H1 (cell line): ENCODE measurements at regions not wholly inside any gene's neighbourhood (a gene's known extent, or its start where the extent isn't known, plus 50 kb on each side); places are given as distances from the start of the nearest gene placed in this dataset.

Experiments
- CTCF ChIA-PET: fragments of 300-600 bp; sonication (Branson Sonifier 250); formaldehyde crosslinking; loops from one replicate; lab custom pipeline; 2021; ENCODE audit not compliant: partially characterized antibody; lab: Charles Lee
- POLR2A ChIA-PET: fragments of 300-600 bp; sonication (Branson Sonifier 250); formaldehyde crosslinking; loops from one replicate; lab custom pipeline; 2021; ENCODE audit warnings: inconsistent platforms; ENCODE audit not compliant: partially characterized antibody; lab: Charles Lee
- DNase-seq, 2 experiments: peaks; one replicate each; pipeline versions ENCODE4 v3.0.0 to v3.0.0-alpha.2; 2010 to 2022; ENCODE audit warnings: low spot score in 2 of 2, low read depth in 1 of 2, mixed read lengths in 1 of 2
- FAIRE-seq: peaks from 2 replicates; lab custom pipeline; 2011; peaks lifted over from hg19 to GRCh38; lab: Jason Lieb, UNC
- H2AFZ ChIP-seq: 2 replicates; pipeline ENCODE4 v1.8.1; 2012; ENCODE audit warnings: low read length, inconsistent platforms
- H2AK5ac ChIP-seq: 2 replicates; pipeline ENCODE4 v1.6.1; 2013; ENCODE audit warnings: low read depth, low read length
- H2BK120ac ChIP-seq: replicated peaks from 2 replicates; pipeline ENCODE3; 2013; ENCODE audit warnings: low read depth, low read length, inconsistent platforms
- H2BK12ac ChIP-seq: 2 replicates; pipeline ENCODE4 v1.6.1; 2013; ENCODE audit warnings: low read depth, low read length
- H2BK15ac ChIP-seq: 2 replicates; pipeline ENCODE4 v1.6.1; 2013; ENCODE audit warnings: low read length
- H2BK20ac ChIP-seq: 2 replicates; pipeline ENCODE4 v1.6.1; 2013; ENCODE audit warnings: low read length
- H2BK5ac ChIP-seq: 2 replicates; pipeline ENCODE4 v1.6.1; 2013; ENCODE audit warnings: low read depth, low read length
- H3K14ac ChIP-seq: 2 replicates; pipeline ENCODE4 v1.6.1; 2013; ENCODE audit warnings: inconsistent platforms; ENCODE audit not compliant: insufficient read length
- H3K18ac ChIP-seq: 2 replicates; pipeline ENCODE4 v1.6.1; 2013; ENCODE audit warnings: low read length; ENCODE audit errors: extremely low read depth
- H3K23ac ChIP-seq: 2 replicates; pipeline ENCODE4 v1.6.1; 2013; ENCODE audit warnings: inconsistent platforms; ENCODE audit not compliant: insufficient read length
- H3K23me2 ChIP-seq: 2 replicates; pipeline ENCODE4 v1.6.1; 2013; ENCODE audit warnings: low read depth, low read length
- H3K27ac ChIP-seq: 2 replicates; pipeline ENCODE4 v1.6.1; 2011; ENCODE audit warnings: low read depth, low read length, inconsistent platforms
- H3K27me3 ChIP-seq, 4 experiments: replicated peaks in 1 of 4; 1 replicate in 1 of 4; 2 replicates in 3 of 4; pipeline versions ENCODE4 v1.6.1 to v1.8.1; 2011 to 2013; ENCODE audit warnings: low read length in 3 of 4, mild to moderate bottlenecking in 3 of 4, inconsistent platforms in 2 of 4, mixed read lengths in 2 of 4, moderate library complexity in 1 of 4; ENCODE audit not compliant: control insufficient read depth in 3 of 4, insufficient read depth in 3 of 4; ENCODE audit errors: extremely low read depth in 1 of 4
- H3K36me3 ChIP-seq, 4 experiments: 2 replicates each; pipeline versions ENCODE4 v1.6.1 to v1.8.1; 2011 to 2013; ENCODE audit warnings: mild to moderate bottlenecking in 4 of 4, low read length in 3 of 4, moderate library complexity in 2 of 4, control low read depth in 1 of 4, inconsistent platforms in 1 of 4; ENCODE audit not compliant: insufficient read depth in 4 of 4, control insufficient read depth in 2 of 4
- H3K4ac ChIP-seq: replicated peaks from 2 replicates; pipeline ENCODE3; 2013; ENCODE audit warnings: low read length, low read depth, mixed read lengths, inconsistent platforms; ENCODE audit not compliant: insufficient read length
- H3K4me1 ChIP-seq, 4 experiments: replicated peaks in 1 of 4; 1 replicate in 1 of 4; 2 replicates in 3 of 4; pipeline versions ENCODE4 v1.6.1 to v1.8.1; 2011 to 2013; ENCODE audit warnings: low read length in 3 of 4, inconsistent platforms in 2 of 4, mixed read lengths in 1 of 4; ENCODE audit not compliant: insufficient read depth in 4 of 4, control insufficient read depth in 3 of 4
- H3K4me2 ChIP-seq, 2 experiments: 2 replicates each; pipeline versions ENCODE4 v1.6.1 to v1.8.1; 2011 to 2013; ENCODE audit warnings: low read depth in 2 of 2, low read length in 2 of 2, control low read depth in 1 of 2, inconsistent platforms in 1 of 2, mild to moderate bottlenecking in 1 of 2; ENCODE audit not compliant: insufficient read depth in 1 of 2
- H3K4me3 ChIP-seq, 4 experiments: fragments of 200-600, 300-600 bp in 1 of 4; sonication (generic), shearing (Covaris generic), sonication (Bioruptor Twin) in 1 of 4; 2 replicates each; pipeline versions ENCODE4 v1.5.1 to v1.8.1; 2011 to 2016; ENCODE audit warnings: low read length in 4 of 4, low read depth in 3 of 4, control low read depth in 2 of 4, inconsistent platforms in 2 of 4, mild to moderate bottlenecking in 2 of 4, mixed read lengths in 1 of 4, moderate library complexity in 1 of 4; ENCODE audit not compliant: insufficient read depth in 2 of 4; ENCODE audit errors: extremely low read depth in 1 of 4
- H3K56ac ChIP-seq: replicated peaks from 2 replicates; pipeline ENCODE3; 2013; ENCODE audit warnings: low read depth, mild to moderate bottlenecking, mixed read lengths, low read length, inconsistent platforms; ENCODE audit not compliant: insufficient read length
- H3K79me1 ChIP-seq: 2 replicates; pipeline ENCODE4 v1.6.1; 2013; ENCODE audit warnings: low read depth, low read length, control low read depth
- H3K79me2 ChIP-seq, 2 experiments: 2 replicates each; pipeline versions ENCODE4 v1.6.1 to v1.8.1; 2012 to 2013; ENCODE audit warnings: low read length in 2 of 2, mild to moderate bottlenecking in 2 of 2, inconsistent platforms in 1 of 2; ENCODE audit not compliant: insufficient read depth in 2 of 2, control insufficient read depth in 1 of 2
- H3K9ac ChIP-seq, 4 experiments: replicated peaks in 1 of 4; 1 replicate in 1 of 4; 2 replicates in 3 of 4; pipeline versions ENCODE4 v1.6.1 to v1.8.1; 2011 to 2013; ENCODE audit warnings: low read depth in 3 of 4, low read length in 3 of 4, control low read depth in 2 of 4, mild to moderate bottlenecking in 2 of 4, moderate library complexity in 2 of 4, inconsistent platforms in 1 of 4; ENCODE audit errors: extremely low read depth in 1 of 4
- H3K9me3 ChIP-seq, 2 experiments: 2 replicates each; pipeline versions ENCODE4 v1.6.1 to v1.8.1; 2012 to 2013; ENCODE audit warnings: mild to moderate bottlenecking in 2 of 2, moderate library complexity in 2 of 2, control low read depth in 1 of 2, inconsistent platforms in 1 of 2, low read depth in 1 of 2, low read length in 1 of 2, mixed read lengths in 1 of 2; ENCODE audit not compliant: insufficient read depth in 2 of 2
- H4K20me1 ChIP-seq, 2 experiments: replicated peaks in 1 of 2; 2 replicates each; pipeline versions ENCODE3 to v1.8.1; 2011 to 2013; ENCODE audit warnings: inconsistent platforms in 2 of 2, low read length in 2 of 2, mild to moderate bottlenecking in 1 of 2; ENCODE audit not compliant: insufficient read depth in 2 of 2, control insufficient read depth in 1 of 2
- H4K5ac ChIP-seq: 2 replicates; pipeline ENCODE4 v1.6.1; 2013; ENCODE audit warnings: low read length, low read depth, mixed read lengths, inconsistent platforms; ENCODE audit not compliant: insufficient read length
- H4K8ac ChIP-seq: 2 replicates; pipeline ENCODE4 v1.8.0; 2013; ENCODE audit warnings: mild to moderate bottlenecking, moderate library complexity, low read length, inconsistent platforms; ENCODE audit not compliant: insufficient read depth; ENCODE audit errors: extremely low read depth
- H4K91ac ChIP-seq: replicated peaks from 2 replicates; pipeline ENCODE3; 2013; ENCODE audit warnings: low read length, mixed read lengths, inconsistent platforms; ENCODE audit not compliant: insufficient read length
- EP300 ChIP-seq, 2 experiments: IDR thresholded peaks; 1 replicate in 1 of 2; 2 replicates in 1 of 2; pipeline ENCODE4 v1.6.1; 2011 to 2012; ENCODE audit warnings: low read depth in 2 of 2, low read length in 2 of 2, mild to moderate bottlenecking in 2 of 2, borderline replicate concordance in 1 of 2, inconsistent platforms in 1 of 2, moderate library complexity in 1 of 2
- RAD21 ChIP-seq, 2 experiments: IDR thresholded peaks in 1 of 2; conservative IDR thresholded peaks in 1 of 2; 2 replicates each; pipeline ENCODE4 v1.6.1; 2011; ENCODE audit warnings: low read depth in 2 of 2, low read length in 2 of 2, improper control_type of control experiment in 1 of 2, inconsistent platforms in 1 of 2, mild to moderate bottlenecking in 1 of 2, moderate library complexity in 1 of 2
- SRF ChIP-seq: IDR thresholded peaks from 2 replicates; pipeline ENCODE4 v1.6.1; 2011; ENCODE audit warnings: mild to moderate bottlenecking, low read depth, low read length, moderate library complexity
- WGBS, 2 experiments: shearing (Covaris generic) in 1 of 2; methylation state at CpG; one replicate each; pipeline versions ENCODE4 v1.1.6 to v1.1.7; 2013 to 2015; ENCODE audit warnings: low lambda C conversion rate in 2 of 2, mixed read lengths in 2 of 2, inconsistent platforms in 1 of 2, low coverage in 1 of 2, missing lambda C conversion rate in 1 of 2; ENCODE audit not compliant: insufficient replicate concordance in 2 of 2, insufficient coverage in 1 of 2, insufficient read length in 1 of 2; ENCODE audit errors: extremely low coverage in 1 of 2, missing lambda C conversion rate in 1 of 2; 5-methylcytosine and 5-hydroxymethylcytosine counted together
- TF ChIP-seq, protein P1 (sequence below), 3 experiments: IDR thresholded peaks; 1 replicate in 2 of 3; 2 replicates in 1 of 3; pipeline versions ENCODE4 v1.5.1 to v1.6.1; 2011; ENCODE audit warnings: low read length in 3 of 3, mild to moderate bottlenecking in 3 of 3, inconsistent platforms in 2 of 3, low read depth in 1 of 3, moderate library complexity in 1 of 3; ENCODE audit not compliant: insufficient read depth in 1 of 3; ENCODE audit errors: control extremely low read depth in 1 of 3

DNA sequence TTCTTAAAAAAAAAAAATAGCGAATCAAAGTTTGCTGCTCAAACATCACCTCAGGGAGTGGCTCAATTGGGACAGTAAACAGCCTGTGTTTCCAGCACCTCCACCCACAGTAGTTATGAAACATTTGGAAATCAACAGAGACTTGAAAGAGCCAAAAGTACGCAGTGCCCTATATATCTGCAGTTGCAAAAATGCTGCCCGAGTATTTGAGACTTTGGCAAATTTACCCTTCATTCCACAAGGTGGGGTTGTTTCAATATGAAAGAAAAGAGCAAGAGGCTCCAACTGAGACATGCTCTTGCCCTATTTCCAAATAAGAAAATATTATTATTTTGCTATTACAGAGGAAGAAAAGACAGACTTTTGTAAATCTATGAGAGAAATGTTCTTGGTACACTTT lies 851.1 kb upstream of the RAG2 start:
- no peak overlapping the region for H3K4ac ChIP-seq
- no peak overlapping the region for H3K9ac ChIP-seq
- TF ChIP-seq SRF (no peak), EP300 (IDR thresholded peaks at IDR 0.05; ENCODE audit: borderline replicate concordance in 1 of 2, low read depth in 2 of 2, low read length in 2 of 2) (no peak), RAD21 (IDR thresholded peaks at IDR 0.05 in 1 of 2, conservative IDR thresholded peaks at IDR 0.05 in 1 of 2; ENCODE audit: low read depth in 2 of 2, low read length in 2 of 2) (peak; percentile 79 to 84)
- TF ChIP-seq, protein P1, sequence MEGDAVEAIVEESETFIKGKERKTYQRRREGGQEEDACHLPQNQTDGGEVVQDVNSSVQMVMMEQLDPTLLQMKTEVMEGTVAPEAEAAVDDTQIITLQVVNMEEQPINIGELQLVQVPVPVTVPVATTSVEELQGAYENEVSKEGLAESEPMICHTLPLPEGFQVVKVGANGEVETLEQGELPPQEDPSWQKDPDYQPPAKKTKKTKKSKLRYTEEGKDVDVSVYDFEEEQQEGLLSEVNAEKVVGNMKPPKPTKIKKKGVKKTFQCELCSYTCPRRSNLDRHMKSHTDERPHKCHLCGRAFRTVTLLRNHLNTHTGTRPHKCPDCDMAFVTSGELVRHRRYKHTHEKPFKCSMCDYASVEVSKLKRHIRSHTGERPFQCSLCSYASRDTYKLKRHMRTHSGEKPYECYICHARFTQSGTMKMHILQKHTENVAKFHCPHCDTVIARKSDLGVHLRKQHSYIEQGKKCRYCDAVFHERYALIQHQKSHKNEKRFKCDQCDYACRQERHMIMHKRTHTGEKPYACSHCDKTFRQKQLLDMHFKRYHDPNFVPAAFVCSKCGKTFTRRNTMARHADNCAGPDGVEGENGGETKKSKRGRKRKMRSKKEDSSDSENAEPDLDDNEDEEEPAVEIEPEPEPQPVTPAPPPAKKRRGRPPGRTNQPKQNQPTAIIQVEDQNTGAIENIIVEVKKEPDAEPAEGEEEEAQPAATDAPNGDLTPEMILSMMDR (IDR thresholded peaks at IDR 0.05; ENCODE audit: control extremely low read depth in 1 of 3, insufficient read depth in 1 of 3, low read depth in 1 of 3, low read length in 3 of 3) = peak in 2 of 3 experiments; percentile 43 to 50; a peak in 2 of 4 replicates
- no peak for DNase-seq
- H3K23ac ChIP-seq = no peak overlapping the region
- no peak overlapping the region for H2BK12ac ChIP-seq
- H3K56ac ChIP-seq = no peak overlapping the region
- no peak overlapping the region for H2BK20ac ChIP-seq
- H3K79me1 ChIP-seq = no peaks in the 10 kb centered on the region
- 66% methylated on average over 3 of the region's 3 CpGs; no CpG with 5 or more reads in 1 of the 2 experiments for WGBS, 2 experiments
- no peak overlapping the region for H3K4me3 ChIP-seq
- H3K36me3 ChIP-seq = no peaks in the 10 kb centered on the region; a peak in 1 of 8 replicates
- H3K4me1 ChIP-seq = no peaks in the 10 kb centered on the region
- H2AFZ ChIP-seq = peak overlapping the region; percentile 76; the same call in 1 of the 2 replicates
- no peak overlapping the region for H3K14ac ChIP-seq
- no peak overlapping the region for H2BK15ac ChIP-seq
- H4K20me1 ChIP-seq = no peaks in the 10 kb centered on the region
- no peak overlapping the region for H2BK5ac ChIP-seq
- POLR2A ChIA-PET = no interaction called here
- H3K23me2 ChIP-seq = no peaks in the 10 kb centered on the region
- H3K18ac ChIP-seq = no peak overlapping the region
- H3K79me2 ChIP-seq = no peaks in the 10 kb centered on the region
- H3K9me3 ChIP-seq = no peaks in the 10 kb centered on the region
- no peak for FAIRE-seq
- H4K8ac ChIP-seq = no peak overlapping the region
- H2AK5ac ChIP-seq = no peak overlapping the region
- no peaks in the 10 kb centered on the region for H3K27me3 ChIP-seq
- no peak overlapping the region for H3K4me2 ChIP-seq
- no peak overlapping the region for H4K91ac ChIP-seq
- no peak overlapping the region for H2BK120ac ChIP-seq
- no peak overlapping the region for H4K5ac ChIP-seq
- no peak overlapping the region for H3K27ac ChIP-seq
- CTCF ChIA-PET = interaction anchor here (0.6 to 1.0 kb wide), 4 partner anchors 163 to 939 kb away, joined by 3 to 5 read pairs (median 3); no protein-coding TSS in a partner anchor
